ENCODE measurements at regions not wholly inside any gene's neighbourhood (a gene's known extent, or its start where the extent isn't known, plus 50 kb on each side); places are given as distances from the start of the nearest gene placed in this dataset.

DNA sequence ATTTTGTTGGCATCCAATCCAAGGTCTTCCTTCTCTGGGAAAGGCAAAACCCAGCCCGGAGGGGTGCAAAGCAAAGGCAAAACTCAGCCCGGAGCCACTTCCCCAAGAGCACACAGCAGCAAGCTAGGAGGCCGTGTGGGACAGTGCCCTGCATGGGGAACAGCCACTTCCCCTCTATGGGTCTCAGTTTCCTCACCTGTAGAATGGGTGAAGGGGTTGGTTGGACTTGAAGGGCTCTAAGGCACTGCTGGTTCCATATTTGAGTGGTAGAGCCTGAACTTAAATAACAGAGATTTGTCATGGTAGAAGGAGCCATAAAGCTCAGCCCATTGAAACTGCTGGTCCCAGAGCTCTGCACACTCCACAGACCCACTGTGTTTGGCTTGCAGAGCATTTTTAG lies 51.3 kb upstream of the CCDC167 start:
- TF ChIP-seq, protein P1, sequence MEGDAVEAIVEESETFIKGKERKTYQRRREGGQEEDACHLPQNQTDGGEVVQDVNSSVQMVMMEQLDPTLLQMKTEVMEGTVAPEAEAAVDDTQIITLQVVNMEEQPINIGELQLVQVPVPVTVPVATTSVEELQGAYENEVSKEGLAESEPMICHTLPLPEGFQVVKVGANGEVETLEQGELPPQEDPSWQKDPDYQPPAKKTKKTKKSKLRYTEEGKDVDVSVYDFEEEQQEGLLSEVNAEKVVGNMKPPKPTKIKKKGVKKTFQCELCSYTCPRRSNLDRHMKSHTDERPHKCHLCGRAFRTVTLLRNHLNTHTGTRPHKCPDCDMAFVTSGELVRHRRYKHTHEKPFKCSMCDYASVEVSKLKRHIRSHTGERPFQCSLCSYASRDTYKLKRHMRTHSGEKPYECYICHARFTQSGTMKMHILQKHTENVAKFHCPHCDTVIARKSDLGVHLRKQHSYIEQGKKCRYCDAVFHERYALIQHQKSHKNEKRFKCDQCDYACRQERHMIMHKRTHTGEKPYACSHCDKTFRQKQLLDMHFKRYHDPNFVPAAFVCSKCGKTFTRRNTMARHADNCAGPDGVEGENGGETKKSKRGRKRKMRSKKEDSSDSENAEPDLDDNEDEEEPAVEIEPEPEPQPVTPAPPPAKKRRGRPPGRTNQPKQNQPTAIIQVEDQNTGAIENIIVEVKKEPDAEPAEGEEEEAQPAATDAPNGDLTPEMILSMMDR (IDR thresholded peaks at IDR 0.05; ENCODE audit: low read length) = no peak
- TF ChIP-seq EZH2phosphoT487 (IDR thresholded peaks at IDR 0.05; ENCODE audit: low read length) = no peak
- no peak for TF ChIP-seq EZH2 (optimal IDR thresholded peaks at IDR 0.05; ENCODE audit: low read depth, low read length)
- no peaks in the 10 kb centered on the region for H3K27me3 ChIP-seq (replicated peaks; ENCODE audit: insufficient read depth, low read length)
- no peak for DNase-seq
- no peak overlapping the region for H3K4me3 ChIP-seq (ENCODE audit: low read length)
- no peaks in the 10 kb centered on the region for H3K9me2 ChIP-seq (replicated peaks; ENCODE audit: insufficient read depth, low read length)
- no peaks in the 10 kb centered on the region for H4K20me1 ChIP-seq (ENCODE audit: insufficient read depth, low read length)
- no peaks in the 10 kb centered on the region for H3F3A ChIP-seq (ENCODE audit: insufficient read depth, low read length)
- no peaks in the 10 kb centered on the region for H3K79me2 ChIP-seq (ENCODE audit: low read length)
- no peaks in the 10 kb centered on the region for H3K9me3 ChIP-seq (replicated peaks; ENCODE audit: insufficient read depth, low read length)
- no peak overlapping the region for H2AFZ ChIP-seq (ENCODE audit: low read length)
- H3K4me2 ChIP-seq (ENCODE audit: low read depth, low read length) = no peak overlapping the region
- H3K9ac ChIP-seq (ENCODE audit: low read length) = no peak overlapping the region
- H3K36me3 ChIP-seq (replicated peaks; ENCODE audit: insufficient read depth, low read length) = no peaks in the 10 kb centered on the region
- no peaks in the 10 kb centered on the region for H3K4me1 ChIP-seq (ENCODE audit: low read length)
- no peak overlapping the region for H3K27ac ChIP-seq (ENCODE audit: low read length)

DNA sequence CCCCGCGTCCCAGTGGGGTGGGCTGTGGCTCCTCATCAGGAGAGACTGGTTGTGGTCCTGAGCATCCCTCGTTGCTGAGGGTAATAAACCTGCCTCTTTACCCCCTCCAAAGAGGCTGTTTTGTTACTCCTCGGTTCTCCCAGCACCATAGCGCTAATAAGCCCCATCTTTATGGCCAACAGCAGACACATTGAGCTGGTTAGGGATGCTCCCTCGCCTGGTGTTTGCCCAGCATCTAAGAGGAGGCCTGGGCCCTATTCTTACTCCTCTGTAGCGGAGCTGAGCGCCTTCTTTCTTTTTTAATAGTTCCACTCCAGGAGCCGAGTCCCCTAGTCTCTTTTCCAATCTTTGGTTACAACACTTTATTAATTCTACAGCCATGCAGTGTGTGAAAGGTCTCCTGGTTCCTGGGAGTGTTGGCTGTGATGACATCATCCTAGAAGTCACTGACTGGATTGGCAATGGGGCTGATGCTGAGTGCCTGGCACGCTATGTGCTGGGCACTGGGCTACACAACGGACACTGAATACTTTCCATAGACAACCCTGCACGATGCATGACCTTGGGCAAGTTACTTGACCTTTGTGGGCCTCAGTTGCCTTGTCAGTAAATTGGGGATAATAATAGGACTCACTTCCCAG lies 50.6 kb upstream of the CCDC167 start:
- no peak overlapping the region for H2AFZ ChIP-seq (ENCODE audit: low read length)
- H3K4me2 ChIP-seq (ENCODE audit: low read depth, low read length) = no peak overlapping the region

DNA sequence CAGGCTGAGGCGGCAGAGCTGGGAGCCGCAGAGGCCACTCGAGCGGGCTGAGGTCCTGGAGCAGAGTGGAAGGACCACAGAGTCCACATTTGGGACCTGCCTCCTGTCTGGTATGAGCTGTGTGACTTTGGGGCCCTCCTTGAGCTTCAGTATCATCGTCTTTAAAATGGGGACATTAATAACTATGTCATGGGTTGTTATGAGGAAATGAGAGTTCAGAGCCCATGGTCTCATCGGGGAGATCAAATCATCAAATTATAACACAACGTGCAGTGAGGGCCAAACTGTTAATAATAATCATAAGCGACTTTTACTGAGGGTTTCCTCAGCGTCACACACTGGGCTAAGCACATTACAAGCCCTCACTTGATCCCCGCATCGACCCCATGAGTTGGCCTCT lies 49.9 kb upstream of the CCDC167 start:
- H3K9ac ChIP-seq (ENCODE audit: low read length) = no peak overlapping the region
- no peaks in the 10 kb centered on the region for H3K9me3 ChIP-seq (replicated peaks; ENCODE audit: insufficient read depth, low read length)
- no peak overlapping the region for H3K4me3 ChIP-seq (ENCODE audit: low read length)
- DNase-seq = no peak
- no peaks in the 10 kb centered on the region for H4K20me1 ChIP-seq (ENCODE audit: insufficient read depth, low read length)
- no peak for TF ChIP-seq EZH2 (optimal IDR thresholded peaks at IDR 0.05; ENCODE audit: low read depth, low read length)
- TF ChIP-seq EZH2phosphoT487 (IDR thresholded peaks at IDR 0.05; ENCODE audit: low read length) = no peak
- TF ChIP-seq, protein P1 (IDR thresholded peaks at IDR 0.05; ENCODE audit: low read length) = no peak
- no peaks in the 10 kb centered on the region for H3K9me2 ChIP-seq (replicated peaks; ENCODE audit: insufficient read depth, low read length)
- H3F3A ChIP-seq (ENCODE audit: insufficient read depth, low read length) = no peaks in the 10 kb centered on the region
- no peaks in the 10 kb centered on the region for H3K36me3 ChIP-seq (replicated peaks; ENCODE audit: insufficient read depth, low read length)
- H3K4me2 ChIP-seq (ENCODE audit: low read depth, low read length) = no peak overlapping the region
- no peak overlapping the region for H3K27ac ChIP-seq (ENCODE audit: low read length)
- no peaks in the 10 kb centered on the region for H3K4me1 ChIP-seq (ENCODE audit: low read length)
- no peak overlapping the region for H2AFZ ChIP-seq (ENCODE audit: low read length)
- no peaks in the 10 kb centered on the region for H3K79me2 ChIP-seq (ENCODE audit: low read length)
- no peaks in the 10 kb centered on the region for H3K27me3 ChIP-seq (replicated peaks; ENCODE audit: insufficient read depth, low read length)

More for the DNA sequence above, 50.6 kb upstream of the CCDC167 start:
- Histone ChIP-seq H4K20me1 (ENCODE audit: insufficient read depth, low read length) (no peaks in the 10 kb centered on the region), H3K36me3 (replicated peaks; ENCODE audit: insufficient read depth, low read length) (no peaks in the 10 kb centered on the region), H3F3A (ENCODE audit: insufficient read depth, low read length) (no peaks in the 10 kb centered on the region), H3K4me3 (ENCODE audit: low read length) (no peak overlapping the region), H3K27ac (ENCODE audit: low read length) (no peak overlapping the region), H3K9me3 (replicated peaks; ENCODE audit: insufficient read depth, low read length) (no peaks in the 10 kb centered on the region), H3K27me3 (replicated peaks; ENCODE audit: insufficient read depth, low read length) (no peaks in the 10 kb centered on the region), H3K79me2 (ENCODE audit: low read length) (no peaks in the 10 kb centered on the region), H3K9me2 (replicated peaks; ENCODE audit: insufficient read depth, low read length) (no peaks in the 10 kb centered on the region), H3K9ac (ENCODE audit: low read length) (no peak overlapping the region), H3K4me1 (ENCODE audit: low read length) (no peaks in the 10 kb centered on the region)
- TF ChIP-seq, protein P1 (IDR thresholded peaks at IDR 0.05; ENCODE audit: low read length) = no peak
- DNase-seq = no peak
